Breast epithelium (tissue), 3 donors: ENCODE measurements at regions not wholly inside any gene's neighbourhood (a gene's known extent, or its start where the extent isn't known, plus 50 kb on each side); places are given as distances from the start of the nearest gene placed in this dataset.
"Not testable (repeated sequence)": the region's sequence is repeated elsewhere in the genome, so short reads cannot be mapped to it uniquely, and the experiment has no call there.

ENCODE experiments used
- CTCF ChIP-seq, 3 donors: fragments of 450-650 bp; IDR thresholded peaks; one replicate each; pipeline ENCODE4 v1.5.1; 2016 to 2017; ENCODE audit warnings: antibody characterized with exemption in 3 of 3, mild to moderate bottlenecking in 3 of 3, moderate library complexity in 3 of 3
- POLR2A ChIP-seq: fragments of 450-650 bp; IDR thresholded peaks from one replicate; pipeline ENCODE4 v1.6.1; 2016; ENCODE audit warnings: antibody characterized with exemption, mild to moderate bottlenecking, moderate library complexity

GRCh38 chr14:105662043-105662442 is 135.7 kb downstream of the TMEM121 start:
- TF ChIP-seq CTCF (IDR thresholded peaks at IDR 0.05); POLR2A: not testable (repeated sequence)
